Ishikawa (cell line): ENCODE measurements at regions not wholly inside any gene's neighbourhood (a gene's known extent, or its start where the extent isn't known, plus 50 kb on each side); places are given as distances from the start of the nearest gene placed in this dataset.

Experiments
- CEBPB ChIP-seq: IDR thresholded peaks from 2 replicates; pipeline ENCODE4 v1.6.1; 2012
- CREB1 ChIP-seq: IDR thresholded peaks from 2 replicates; pipeline ENCODE4 v1.6.1; 2012; ENCODE audit warnings: low read depth
- EGR1 ChIP-seq: IDR thresholded peaks from 2 replicates; pipeline ENCODE4 v1.6.1; 2012
- EP300 ChIP-seq: IDR thresholded peaks from 2 replicates; pipeline ENCODE4 v1.6.1; 2012; ENCODE audit warnings: borderline replicate concordance
- FOXM1 ChIP-seq: IDR thresholded peaks from 2 replicates; pipeline ENCODE4 v1.6.1; 2012; ENCODE audit warnings: low read depth, borderline replicate concordance
- MAX ChIP-seq: IDR thresholded peaks from 2 replicates; pipeline ENCODE4 v1.6.1; 2012
- NFIC ChIP-seq: IDR thresholded peaks from 2 replicates; pipeline ENCODE4 v1.6.1; 2012
- RAD21 ChIP-seq: IDR thresholded peaks from 2 replicates; pipeline ENCODE4 v1.6.1; 2012; ENCODE audit warnings: low read depth
- REST ChIP-seq: IDR thresholded peaks from 2 replicates; pipeline ENCODE4 v1.6.1; 2012; ENCODE audit warnings: low read depth, mild to moderate bottlenecking
- TAF1 ChIP-seq: IDR thresholded peaks from 2 replicates; pipeline ENCODE4 v1.6.1; 2012; ENCODE audit warnings: low read depth, mild to moderate bottlenecking
- TCF12 ChIP-seq: IDR thresholded peaks from 2 replicates; pipeline ENCODE4 v1.6.1; 2012; ENCODE audit warnings: low read depth
- TEAD4 ChIP-seq: IDR thresholded peaks from 2 replicates; pipeline ENCODE4 v1.6.1; 2012
- USF1 ChIP-seq: IDR thresholded peaks from 2 replicates; pipeline ENCODE4 v1.6.1; 2012
- YY1 ChIP-seq: IDR thresholded peaks from 2 replicates; pipeline ENCODE4 v1.6.1; 2012; ENCODE audit warnings: low read depth
- ZBTB7A ChIP-seq: IDR thresholded peaks from 2 replicates; pipeline ENCODE4 v1.6.1; 2012; ENCODE audit warnings: low read depth

GRCh38 chr5:113875096-113875495, 361.6 kb downstream of the YTHDC2 start:
- TF ChIP-seq ZBTB7A (no peak), EGR1 (no peak), TAF1 (no peak), CEBPB (no peak), NFIC (no peak), TCF12 (no peak), CREB1 (no peak), MAX (no peak), RAD21 (no peak), TEAD4 (no peak), YY1 (no peak), REST (no peak), EP300 (no peak), FOXM1 (no peak), USF1 (no peak)

GRCh38 chr5:113891491-113891890, 378.0 kb downstream of the YTHDC2 start:
- TF ChIP-seq FOXM1 (no peak), USF1 (no peak), TAF1 (no peak), CREB1 (no peak), REST (no peak), RAD21 (no peak), TCF12 (no peak), CEBPB (no peak), EP300 (no peak)

DNA sequence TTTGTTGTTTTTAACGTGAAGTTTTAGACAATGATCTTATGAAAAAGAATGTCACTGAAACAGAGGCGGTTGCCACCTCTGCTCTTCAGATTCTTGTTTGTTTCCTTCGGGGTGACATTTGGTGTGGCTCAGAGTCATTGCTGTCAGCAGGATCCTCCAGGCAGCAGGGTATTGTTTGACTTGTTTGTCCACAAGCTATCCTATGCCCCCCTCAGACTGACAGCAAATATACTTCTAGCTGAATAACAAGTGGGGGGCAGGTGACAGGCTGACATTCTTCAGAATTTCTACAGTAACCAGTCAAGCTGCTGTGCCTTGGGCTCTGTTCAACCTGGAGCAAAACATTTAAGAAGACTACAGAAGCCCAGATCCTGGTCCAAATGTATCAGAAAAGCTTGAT, 383.3 kb downstream of the YTHDC2 start:
- TF ChIP-seq TAF1 (no peak), EGR1 (no peak), MAX (no peak), NFIC (no peak), CREB1 (no peak), CEBPB (no peak), TEAD4 (no peak), FOXM1 (no peak), ZBTB7A (no peak), RAD21 (no peak), EP300 (no peak), REST (no peak), USF1 (no peak), TCF12 (no peak), YY1 (no peak)

DNA sequence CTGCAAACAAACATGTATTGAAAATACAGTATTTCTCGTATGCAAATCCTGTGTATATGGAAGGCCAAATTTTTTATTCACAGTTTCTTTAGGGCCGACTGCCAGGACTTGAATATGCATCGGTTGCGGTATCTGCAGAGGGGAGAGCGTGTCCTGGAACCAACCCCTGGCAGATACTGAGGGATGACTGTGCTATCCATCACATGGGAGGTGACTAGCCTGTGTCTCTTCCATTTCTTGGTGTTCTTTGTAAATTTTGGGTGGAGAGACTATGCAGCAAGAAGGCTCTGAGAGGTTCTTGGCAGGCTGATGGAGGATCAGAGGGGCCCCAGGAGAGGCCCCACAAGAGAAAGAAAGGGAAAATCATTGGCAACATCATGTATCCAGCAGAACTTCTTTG, 384.3 kb downstream of the YTHDC2 start:
- TF ChIP-seq TCF12 (no peak), FOXM1 (no peak), CREB1 (no peak), NFIC (no peak), TAF1 (no peak), RAD21 (no peak)

- TF ChIP-seq NFIC, result no peak
- no peak for TF ChIP-seq EP300
- TF ChIP-seq TCF12, result no peak
- no peak for TF ChIP-seq EGR1
- TF ChIP-seq TEAD4, result no peak
- no peak for TF ChIP-seq FOXM1
- no peak for TF ChIP-seq YY1
- TF ChIP-seq USF1, result no peak
- TF ChIP-seq CREB1, result no peak
These were observed 386.6 kb downstream of the YTHDC2 start for GRCh38 chr5:113900141-113900540.
